ENCODE measurements at regions not wholly inside any gene's neighbourhood (a gene's known extent, or its start where the extent isn't known, plus 50 kb on each side); places are given as distances from the start of the nearest gene placed in this dataset.

DNA sequence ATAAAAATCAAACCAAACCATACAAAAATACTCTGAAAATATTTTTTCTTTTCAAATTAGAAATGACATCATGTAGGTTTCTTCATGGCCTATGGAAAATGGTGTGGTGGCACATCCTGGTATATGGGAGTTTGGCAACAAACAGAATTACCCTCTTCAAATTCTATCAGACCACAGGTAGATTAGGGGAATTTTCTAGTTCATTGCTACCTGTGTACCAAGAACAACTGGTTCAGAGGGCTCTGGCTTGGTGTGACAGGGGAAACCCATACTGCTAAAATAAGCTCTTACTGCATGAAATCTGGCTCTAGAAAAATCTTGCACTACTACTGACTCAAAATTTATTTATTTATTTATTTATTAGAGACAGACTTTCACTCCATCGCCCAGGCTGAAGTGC lies 63.4 kb upstream of the PELI1 start (continued):
- no peak for TF ChIP-seq ZNF274 (IDR thresholded peaks at IDR 0.05; ENCODE audit: borderline replicate concordance, extremely low read depth, low read length)

Data from H1 (cell line).